Heart right ventricle (tissue), 16 donors: ENCODE measurements at regions not wholly inside any gene's neighbourhood (a gene's known extent, or its start where the extent isn't known, plus 50 kb on each side); places are given as distances from the start of the nearest gene placed in this dataset.

Source experiments
- ATAC-seq, 8 donors: fragments of 200-7000 bp; cut with Tn5 transposase; one replicate each; pipeline ENCODE4 v1.9.1; 2020; ENCODE audit warnings: mild to moderate bottlenecking in 8 of 8, moderate library complexity in 8 of 8, moderate number of reproducible peaks in 1 of 8
- DNase-seq, 2 donors: peaks; one replicate each; pipeline ENCODE4 v3.0.0-alpha.2; 2020
- H3K27ac ChIP-seq, 10 donors: fragments of 200-600 bp; sonication (generic) in 2 of 10; one replicate each; pipeline versions ENCODE4 v1.5.0 to v1.8.0; 2020 to 2022; ENCODE audit warnings: mild to moderate bottlenecking in 3 of 10
- H3K27me3 ChIP-seq, 7 donors: fragments of 200-600 bp; one replicate each; pipeline ENCODE4 v1.8.0; 2021 to 2022; ENCODE audit warnings: mild to moderate bottlenecking in 2 of 7
- H3K36me3 ChIP-seq, 9 donors: fragments of 200-600 bp; sonication (generic) in 1 of 9; one replicate each; pipeline versions ENCODE4 v1.5.0 to v1.8.0; 2020 to 2022; ENCODE audit warnings: mild to moderate bottlenecking in 2 of 9
- H3K4me1 ChIP-seq, 9 donors: fragments of 200-600 bp; sonication (generic) in 1 of 9; one replicate each; pipeline versions ENCODE4 v1.5.0 to v1.8.0; 2020 to 2022; ENCODE audit warnings: mild to moderate bottlenecking in 4 of 9
- H3K4me3 ChIP-seq, 10 donors: fragments of 200-600 bp; sonication (generic) in 2 of 10; one replicate each; pipeline versions ENCODE4 v1.5.0 to v1.8.0; 2020 to 2022; ENCODE audit warnings: mild to moderate bottlenecking in 7 of 10, moderate library complexity in 2 of 10
- H3K9me3 ChIP-seq, 11 donors: fragments of 200-600 bp in 10 of 11; sonication (generic) in 2 of 11; one replicate each; pipeline versions ENCODE4 v1.5.0 to v1.8.0; 2013 to 2022; ENCODE audit warnings: mild to moderate bottlenecking in 2 of 11, control low read depth in 1 of 11, moderate library complexity in 1 of 11
- CTCF ChIP-seq, 9 donors: fragments of 200-600 bp; sonication (generic) in 2 of 9; IDR thresholded peaks; one replicate each; pipeline versions ENCODE4 v1.5.0 to v1.8.0; 2021 to 2022; ENCODE audit warnings: antibody characterized with exemption in 9 of 9, mild to moderate bottlenecking in 5 of 9, moderate library complexity in 1 of 9
- WGBS, 2 donors: extraction: QIAGEN DNeasy Blood & Tissue Kit; methylation state at CpG; one replicate each; pipeline ENCODE4 v1.1.7; 2013; ENCODE audit warnings: inconsistent platforms in 1 of 2; 5-methylcytosine and 5-hydroxymethylcytosine counted together
- intact Hi-C, 10 donors: fragments of 100-400 bp; cut with DNase I; formaldehyde crosslinking; loops; one replicate each; pipeline versions ENCODE4 v1.11.1 to v1.14.2; 2022
- donor health status: Arrhythmogenic right ventricular cardiomyopathy.
- donor health status: ischemic (EF 13 %, LVEDD 7.1; RV severe dilation, severe dysfunction).
- donor health status: healthy with polysubstance abuse.
- donor health status: DM: no; HTN: yes; CAD: no.
- donor health status: DM: no; HTN: no; CAD: no.
- donor health status: ischemic (EF 25% LVEDD 6.9; RV normal size, moderate dysfunction).
- donor health status: ischemic (EF 25% LVEDD 5.7; RV mildly dilated, moderate dysfunction).
- donor health status: healthy.
- donor health status: DM: yes; HTN: yes; CAD: no.
- donor health status: Ischemic cardiomyopathy.
- donor health status: ischemic (EF 35%, LVEDD 5.7; RV mildly dilated, moderate dysfunction).
- donor health status: nonischemic (EF 11% LVEDD 7.7; RV severe dilation, severe dysfunction).
- donor health status: DM: yes; HTN: yes; CAD: no.
- donor health status: PGD.
- donor health status: ischemic (EF 29% LVEDD 5.4; RV normal size, mild dysfunction).
- donor health status: nonischemic (EF 23%, LVEDD 6.1; RV moderate dilation, normal function).

- H3K4me1 ChIP-seq = peaks cover 0 to 7% (median 0%) of the 10 kb centered on the region in 9 donors
- peaks cover 0 to 5% (median 0%) of the 10 kb centered on the region in 11 donors for H3K9me3 ChIP-seq
- peak in 1 of 8 donors; percentile 29 for ATAC-seq
- TF ChIP-seq CTCF (IDR thresholded peaks at IDR 0.05) = no peak
- H3K27me3 ChIP-seq = no peaks in the 10 kb centered on the region
- WGBS, 2 donors = 63 to 69% methylated on average over 4 of the region's 4 CpGs
- peak overlapping the region in 5 of 10 donors; percentile 31 to 63 (median 55) for H3K27ac ChIP-seq
- intact Hi-C loops = no loop called here
- H3K36me3 ChIP-seq = no peaks in the 10 kb centered on the region
- no peak for DNase-seq
- H3K4me3 ChIP-seq = peak overlapping the region in 2 of 10 donors; percentile 6 to 16
Observed at GRCh38 chr11:128219731-128220120, 367.6 kb downstream of the ETS1 start.

- DNase-seq (no peak), ATAC-seq (no peak)
- 96 to 100% methylated on average over 1 of the region's 1 CpG for WGBS, 2 donors
- no peaks in the 10 kb centered on the region for H3K9me3 ChIP-seq
- H3K27me3 ChIP-seq = no peaks in the 10 kb centered on the region
- H3K4me1 ChIP-seq = peaks cover 0 to 9% (median 0%) of the 10 kb centered on the region in 9 donors
- H3K36me3 ChIP-seq = no peaks in the 10 kb centered on the region
- H3K4me3 ChIP-seq = no peak overlapping the region
- no peak overlapping the region for H3K27ac ChIP-seq
- no peak for TF ChIP-seq CTCF (IDR thresholded peaks at IDR 0.05)
- intact Hi-C loops = no loop called here
Observed at GRCh38 chr11:128216198-128216597, 371.2 kb downstream of the ETS1 start.

GRCh38 chr11:128215238-128215882 is 372.0 kb downstream of the ETS1 start:
- no peak overlapping the region for H3K4me3 ChIP-seq
- no peaks in the 10 kb centered on the region for H3K27me3 ChIP-seq
- H3K27ac ChIP-seq = no peak overlapping the region
- no peak for ATAC-seq
- H3K4me1 ChIP-seq = peaks cover 0 to 17% (median 0%) of the 10 kb centered on the region in 9 donors
- 91 to 93% methylated on average over 28 of the region's 28 CpGs for WGBS, 2 donors
- intact Hi-C loops = no loop called here
- no peaks in the 10 kb centered on the region for H3K36me3 ChIP-seq
- no peaks in the 10 kb centered on the region for H3K9me3 ChIP-seq
- TF ChIP-seq CTCF (IDR thresholded peaks at IDR 0.05) = no peak
- no peak for DNase-seq

- Histone ChIP-seq H3K9me3 (no peaks in the 10 kb centered on the region), H3K27me3 (no peaks in the 10 kb centered on the region), H3K4me3 (no peak overlapping the region), H3K36me3 (no peaks in the 10 kb centered on the region), H3K4me1 (peaks cover 0 to 21% (median 6%) of the 10 kb centered on the region in 9 donors), H3K27ac (no peak overlapping the region)
- TF ChIP-seq CTCF (IDR thresholded peaks at IDR 0.05) = no peak
- DNase-seq = no peak
- 92 to 93% methylated on average over 9 of the region's 9 CpGs for WGBS, 2 donors
- intact Hi-C loops = no loop called here
- no peak for ATAC-seq
Observed at GRCh38 chr11:128214263-128214662, 373.1 kb downstream of the ETS1 start.
